T-helper 2 cell treated with Interferon-gamma antibody and Interleukin-4, amounts not matched to agents 5 μg/mL and 100 μg/mL, for 36 hours (primary cell): ENCODE measurements at regions not wholly inside any gene's neighbourhood (a gene's known extent, or its start where the extent isn't known, plus 50 kb on each side); places are given as distances from the start of the nearest gene placed in this dataset.

ENCODE experiments used
- DNase-seq: peaks from one replicate; pipeline ENCODE4 v3.0.0; 2021; ENCODE audit warnings: low spot score
- H3K27ac Mint-ChIP-seq: one replicate; pipeline ENCODE4 v1.8.0; 2021; ENCODE audit warnings: mild to moderate bottlenecking, mixed read lengths
- H3K27me3 Mint-ChIP-seq: one replicate; pipeline ENCODE4 v1.8.0; 2021; ENCODE audit warnings: low read depth, mixed read lengths
- H3K36me3 Mint-ChIP-seq: one replicate; pipeline ENCODE4 v1.8.0; 2021; ENCODE audit warnings: low read depth, mixed read lengths
- H3K4me1 Mint-ChIP-seq: one replicate; pipeline ENCODE4 v1.8.0; 2021; ENCODE audit warnings: low read depth, mixed read lengths
- H3K4me3 Mint-ChIP-seq: one replicate; pipeline ENCODE4 v1.8.0; 2022; ENCODE audit warnings: mild to moderate bottlenecking, moderate library complexity, mixed read lengths
- H3K9me3 Mint-ChIP-seq: one replicate; pipeline ENCODE4 v1.8.0; 2021; ENCODE audit warnings: mixed read lengths

DNA sequence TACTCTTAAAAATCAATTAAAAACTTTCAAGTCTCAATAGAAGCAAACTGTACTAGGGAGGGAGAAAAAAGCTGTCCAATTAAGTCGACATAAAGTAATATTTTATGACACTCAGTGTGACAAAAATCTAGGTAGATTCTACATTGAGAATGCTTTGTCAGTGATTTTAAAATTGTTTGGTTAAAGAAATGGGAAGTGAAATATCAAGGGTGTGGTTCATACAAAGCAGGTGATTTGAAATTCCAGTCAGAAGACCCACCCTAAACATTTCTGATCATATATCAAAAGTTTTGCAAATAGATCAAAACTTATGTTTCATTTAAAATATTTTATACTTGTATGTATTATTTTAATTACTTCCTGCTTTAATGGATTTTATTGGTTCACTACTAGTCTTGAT, 338.9 kb upstream of the DCC start:
- H3K27me3 Mint-ChIP-seq: no peaks in the 10 kb centered on the region
- no peaks in the 10 kb centered on the region for H3K36me3 Mint-ChIP-seq
- H3K4me3 Mint-ChIP-seq: no peak overlapping the region
- no peak for DNase-seq
- H3K9me3 Mint-ChIP-seq: no peaks in the 10 kb centered on the region
- no peak overlapping the region for H3K27ac Mint-ChIP-seq
- H3K4me1 Mint-ChIP-seq: no peaks in the 10 kb centered on the region

DNA sequence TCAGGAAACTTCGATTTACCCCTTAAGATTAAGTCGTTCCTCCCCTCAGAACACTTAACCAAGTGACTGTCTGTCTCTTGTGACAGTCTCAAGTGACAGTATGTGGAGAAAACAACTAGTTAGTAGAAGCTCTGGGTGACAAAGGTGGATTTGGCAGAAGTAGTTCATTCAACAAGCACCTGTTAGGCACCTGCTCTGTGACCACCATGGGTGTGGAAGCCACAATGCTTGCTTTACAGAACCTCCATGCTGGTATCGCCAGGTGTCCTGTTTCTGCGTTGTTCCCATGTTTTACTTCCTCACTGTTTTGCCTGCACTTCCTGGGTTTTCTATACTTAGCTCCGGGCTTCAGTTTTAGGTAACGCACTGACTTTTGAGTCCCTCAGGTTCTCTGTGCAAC, 337.4 kb upstream of the DCC start:
- no peaks in the 10 kb centered on the region for H3K36me3 Mint-ChIP-seq
- H3K27ac Mint-ChIP-seq: no peak overlapping the region
- no peaks in the 10 kb centered on the region for H3K9me3 Mint-ChIP-seq
- no peak for DNase-seq
- no peak overlapping the region for H3K4me3 Mint-ChIP-seq
- H3K27me3 Mint-ChIP-seq: no peaks in the 10 kb centered on the region
- no peaks in the 10 kb centered on the region for H3K4me1 Mint-ChIP-seq

DNA sequence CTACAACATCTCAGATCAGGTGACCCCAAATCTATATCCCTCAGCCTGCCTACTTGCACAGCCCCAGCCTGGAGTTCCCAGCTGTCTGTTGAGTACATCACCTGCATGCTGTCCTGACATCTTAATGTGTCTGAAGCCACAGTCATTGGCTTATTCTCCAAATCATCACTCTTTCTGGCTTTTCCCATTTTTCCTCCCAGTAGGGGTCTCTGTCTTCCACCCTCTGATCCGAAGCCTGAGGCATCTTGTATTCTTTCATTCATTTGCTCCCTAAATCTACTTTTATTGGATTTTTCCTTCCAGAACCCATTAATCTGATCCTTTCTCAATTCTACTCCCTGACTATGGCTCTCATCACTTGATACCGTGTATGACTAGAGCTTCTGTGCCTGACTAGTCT, 332.9 kb upstream of the DCC start:
- Mint-ChIP-seq H3K4me1 (no peaks in the 10 kb centered on the region), H3K27ac (no peak overlapping the region), H3K27me3 (no peaks in the 10 kb centered on the region), H3K9me3 (no peaks in the 10 kb centered on the region), H3K4me3 (no peak overlapping the region), H3K36me3 (no peaks in the 10 kb centered on the region)
- DNase-seq: no peak

DNA sequence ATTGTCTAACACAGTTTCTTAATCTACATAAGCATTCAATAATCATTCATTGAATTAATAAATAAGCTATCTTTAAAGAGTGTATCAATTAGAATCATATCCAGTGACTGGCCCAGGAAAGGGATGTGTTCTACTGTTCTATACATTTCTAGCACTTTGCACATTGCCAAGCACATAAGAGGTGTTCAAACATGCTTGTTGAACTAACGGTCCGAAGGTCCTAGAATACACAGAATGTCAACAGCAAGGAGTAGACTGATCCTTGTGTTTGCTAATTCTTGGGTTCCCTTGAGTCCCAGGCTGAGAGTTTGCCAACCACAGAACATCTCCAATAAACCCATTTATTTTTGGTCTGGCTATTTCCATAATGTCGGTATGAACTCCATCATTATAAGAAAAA, 331.7 kb upstream of the DCC start:
- H3K4me3 Mint-ChIP-seq: no peak overlapping the region
- no peak for DNase-seq
- no peaks in the 10 kb centered on the region for H3K4me1 Mint-ChIP-seq
- no peak overlapping the region for H3K27ac Mint-ChIP-seq
- H3K27me3 Mint-ChIP-seq: no peaks in the 10 kb centered on the region
- H3K36me3 Mint-ChIP-seq: no peaks in the 10 kb centered on the region
- H3K9me3 Mint-ChIP-seq: no peaks in the 10 kb centered on the region

DNA sequence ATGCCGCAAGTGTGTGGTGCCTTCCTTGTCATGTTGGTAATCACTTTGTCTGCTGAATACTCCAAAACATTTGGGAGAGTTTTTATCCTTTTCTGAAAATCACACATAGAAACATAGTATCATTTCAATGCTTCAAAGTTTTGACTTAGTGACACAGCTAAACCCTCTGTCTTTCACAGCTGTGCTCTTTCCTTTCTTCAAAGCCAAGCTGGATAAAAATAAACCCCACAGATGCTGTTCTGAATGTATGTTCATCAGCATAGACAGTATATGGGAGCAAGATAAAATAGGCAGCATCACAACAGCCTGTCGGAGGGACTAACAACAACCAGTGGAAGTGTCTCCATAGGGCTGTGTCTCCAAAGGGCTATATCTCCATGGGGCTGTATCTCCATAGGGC, 331.3 kb upstream of the DCC start:
- Mint-ChIP-seq H3K4me1 (no peaks in the 10 kb centered on the region), H3K36me3 (no peaks in the 10 kb centered on the region), H3K4me3 (no peak overlapping the region), H3K27ac (no peak overlapping the region), H3K9me3 (no peaks in the 10 kb centered on the region), H3K27me3 (no peaks in the 10 kb centered on the region)
- DNase-seq: no peak

DNA sequence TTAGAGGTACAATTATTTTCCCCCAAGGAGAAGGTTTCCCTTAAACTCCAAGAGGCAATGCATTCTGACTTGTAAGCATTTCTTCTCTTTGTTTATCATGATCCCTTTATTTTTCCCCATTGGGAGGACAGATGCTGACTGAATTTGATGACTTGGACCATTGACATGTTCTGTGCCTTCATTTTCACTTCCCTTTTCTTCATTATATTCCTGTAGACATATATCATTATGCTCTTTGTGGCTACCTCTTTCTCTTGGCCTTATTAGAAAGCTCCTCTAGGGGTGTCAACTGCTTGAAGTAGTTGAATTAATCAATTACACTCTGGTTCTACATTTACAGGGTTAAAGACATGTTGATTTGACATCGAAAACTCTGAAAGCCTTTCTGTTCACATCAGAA, 330.0 kb upstream of the DCC start:
- H3K4me3 Mint-ChIP-seq: no peak overlapping the region
- no peaks in the 10 kb centered on the region for H3K27me3 Mint-ChIP-seq
- H3K4me1 Mint-ChIP-seq: no peaks in the 10 kb centered on the region
- no peak for DNase-seq
- H3K36me3 Mint-ChIP-seq: no peaks in the 10 kb centered on the region
- no peaks in the 10 kb centered on the region for H3K9me3 Mint-ChIP-seq
- H3K27ac Mint-ChIP-seq: no peak overlapping the region

DNA sequence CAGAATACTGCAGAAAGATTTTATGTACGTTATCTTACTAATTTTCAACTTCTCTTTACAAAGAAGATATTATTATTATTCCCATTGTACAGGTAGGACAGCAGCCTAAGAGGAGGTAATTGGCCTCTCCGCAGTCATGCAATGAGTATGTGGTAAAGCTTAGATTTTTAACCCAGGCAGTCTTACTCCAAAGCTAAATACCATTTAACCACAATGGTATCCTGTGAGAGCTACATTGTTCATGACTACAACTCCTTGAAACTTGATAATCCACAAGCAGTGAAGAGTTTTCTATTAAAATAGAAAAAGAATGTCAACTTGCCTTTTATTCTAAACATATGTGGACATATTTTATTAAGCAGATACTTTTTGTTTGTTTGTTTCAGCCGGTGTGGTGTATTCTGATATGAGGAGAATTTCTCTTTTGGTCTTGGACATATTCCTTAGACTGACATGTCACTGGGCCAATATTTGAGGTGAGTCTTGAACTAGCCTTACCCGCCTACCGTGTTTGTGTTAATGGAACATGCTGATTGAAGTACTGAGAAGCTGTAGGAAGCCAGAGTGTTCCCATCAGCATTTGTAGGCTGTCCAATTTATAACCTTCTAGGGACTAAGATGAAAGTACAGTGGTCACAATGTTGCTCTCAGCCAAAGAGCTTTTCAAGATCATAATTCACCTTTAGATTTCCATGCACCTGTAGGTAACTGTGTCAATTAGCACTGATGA, 293.9 kb upstream of the DCC start:
- no peak for DNase-seq
- peaks cover 6% of the 10 kb centered on the region for H3K9me3 Mint-ChIP-seq
- H3K27me3 Mint-ChIP-seq: no peaks in the 10 kb centered on the region
- H3K27ac Mint-ChIP-seq: no peak overlapping the region
- no peaks in the 10 kb centered on the region for H3K4me1 Mint-ChIP-seq
- no peak overlapping the region for H3K4me3 Mint-ChIP-seq
- H3K36me3 Mint-ChIP-seq: no peaks in the 10 kb centered on the region

DNA sequence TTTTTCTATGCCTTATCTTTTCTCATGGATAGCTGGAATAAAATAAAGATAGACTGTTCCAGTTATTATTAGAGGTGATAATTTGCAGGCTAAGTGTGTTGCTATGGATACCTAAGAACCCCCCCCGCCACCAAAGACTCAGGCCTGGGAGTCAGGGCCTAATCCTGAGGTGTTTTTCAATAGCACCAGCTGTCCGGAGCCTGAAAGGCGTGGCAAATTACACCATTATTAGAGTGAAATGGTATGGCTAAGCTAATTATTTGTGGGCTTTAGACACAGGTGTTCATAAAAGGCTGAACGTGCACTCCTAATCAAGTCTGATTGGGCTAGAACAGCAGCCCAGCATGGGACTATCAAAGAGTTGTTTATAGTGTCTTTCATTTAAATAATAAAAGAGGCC, 293.2 kb upstream of the DCC start:
- no peak overlapping the region for H3K4me3 Mint-ChIP-seq
- H3K27me3 Mint-ChIP-seq: no peaks in the 10 kb centered on the region
- H3K36me3 Mint-ChIP-seq: no peaks in the 10 kb centered on the region
- no peak for DNase-seq
- no peak overlapping the region for H3K27ac Mint-ChIP-seq
- H3K9me3 Mint-ChIP-seq: peaks cover 3% of the 10 kb centered on the region
- no peaks in the 10 kb centered on the region for H3K4me1 Mint-ChIP-seq

DNA sequence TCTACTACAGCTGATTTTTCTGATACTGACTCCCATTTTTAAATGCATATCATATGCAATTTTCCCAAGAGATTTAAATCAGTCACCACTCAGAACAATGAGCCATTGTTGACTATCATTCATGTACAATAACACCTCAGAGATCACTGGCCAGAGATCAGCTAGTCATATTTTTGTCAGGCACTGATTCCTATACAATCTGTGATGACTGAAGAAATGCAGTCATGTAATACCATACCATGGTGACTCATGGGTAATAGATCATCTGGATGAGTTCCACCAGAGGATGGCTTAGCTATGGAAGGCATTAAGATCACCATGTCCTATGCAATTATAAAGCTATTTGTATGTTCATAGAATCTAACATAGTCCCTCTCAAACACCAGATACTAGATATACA, 285.7 kb upstream of the DCC start:
- Mint-ChIP-seq H3K27ac (no peak overlapping the region), H3K4me3 (no peak overlapping the region), H3K4me1 (no peaks in the 10 kb centered on the region), H3K9me3 (peaks cover 20% of the 10 kb centered on the region), H3K27me3 (no peaks in the 10 kb centered on the region), H3K36me3 (no peaks in the 10 kb centered on the region)
- DNase-seq: no peak

DNA sequence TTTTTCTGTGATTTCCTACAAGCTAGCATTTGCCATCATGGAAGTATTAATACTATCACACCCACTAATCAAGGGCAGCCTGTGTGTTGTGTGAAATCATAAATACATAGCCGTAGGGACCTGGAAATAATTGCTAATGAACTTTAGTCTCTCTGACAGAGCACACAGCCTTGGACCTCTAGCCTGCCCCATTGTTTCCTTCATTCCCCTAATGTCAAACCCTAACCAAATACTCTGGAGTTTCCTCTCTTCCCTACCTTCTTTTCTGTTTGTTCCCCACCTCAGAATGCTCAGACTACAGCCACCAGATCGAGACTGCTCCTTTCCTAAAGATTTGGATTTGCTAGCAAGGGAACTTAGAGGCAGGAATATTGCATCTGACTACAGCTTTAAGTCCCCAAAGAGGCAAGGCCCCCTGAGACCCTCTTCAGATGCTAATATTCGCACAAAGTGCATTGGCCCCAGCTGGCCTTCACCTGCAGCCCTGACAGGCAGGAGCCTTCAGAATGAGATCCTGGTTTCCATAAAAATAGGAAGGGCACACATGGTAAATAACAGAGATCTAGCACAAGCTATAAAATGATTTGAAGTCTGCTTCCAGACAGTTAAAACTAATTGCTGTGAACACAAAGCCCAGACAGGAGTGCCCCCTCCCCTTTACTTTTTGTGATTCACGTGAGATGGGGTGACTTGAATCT, 279.2 kb upstream of the DCC start:
- Mint-ChIP-seq H3K27ac (no peak overlapping the region), H3K36me3 (no peaks in the 10 kb centered on the region), H3K4me1 (no peaks in the 10 kb centered on the region), H3K4me3 (no peak overlapping the region), H3K27me3 (no peaks in the 10 kb centered on the region), H3K9me3 (peaks cover 27% of the 10 kb centered on the region)
- DNase-seq: no peak

DNA sequence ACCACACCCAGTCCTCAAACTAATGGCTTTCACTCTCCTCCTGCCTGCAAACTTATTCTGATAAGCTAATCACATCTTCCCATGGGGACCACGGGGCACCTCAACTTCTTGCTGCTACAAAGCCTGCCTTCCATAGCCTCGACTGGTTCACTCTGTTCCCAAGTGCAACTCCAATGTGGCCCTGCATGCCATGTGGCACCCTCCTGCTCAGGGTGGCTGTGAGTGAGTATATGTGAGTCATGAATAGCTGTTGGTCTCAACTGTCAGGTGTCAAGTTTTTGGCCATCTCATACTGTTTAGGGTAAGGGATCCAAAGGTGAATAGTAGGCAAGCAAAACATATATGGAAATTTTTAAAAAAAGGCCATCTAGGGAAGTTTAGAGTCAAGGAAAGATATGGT, 276.1 kb upstream of the DCC start:
- no peak for DNase-seq
- H3K36me3 Mint-ChIP-seq: no peaks in the 10 kb centered on the region
- H3K4me1 Mint-ChIP-seq: no peaks in the 10 kb centered on the region
- peaks cover 34% of the 10 kb centered on the region for H3K9me3 Mint-ChIP-seq
- no peak overlapping the region for H3K4me3 Mint-ChIP-seq
- H3K27ac Mint-ChIP-seq: no peak overlapping the region
- no peaks in the 10 kb centered on the region for H3K27me3 Mint-ChIP-seq

DNA sequence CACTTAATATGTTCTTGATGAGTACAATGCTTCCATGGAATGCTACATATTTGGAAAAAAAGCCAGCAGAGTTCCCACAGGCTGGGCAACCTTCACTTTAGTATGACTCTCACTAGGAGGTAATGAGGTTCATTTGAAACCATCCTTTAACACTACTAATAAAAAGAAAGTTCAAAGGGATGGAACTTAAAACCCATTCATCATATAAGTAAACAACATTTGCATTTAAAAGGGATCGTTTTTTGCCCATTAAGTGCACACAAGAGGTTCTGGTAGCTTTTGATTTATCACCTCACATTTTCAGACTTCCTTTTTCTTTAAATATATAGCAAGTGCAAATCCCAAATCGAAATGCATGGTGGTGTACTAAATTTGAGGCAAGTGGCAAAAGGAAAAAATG, 270.8 kb upstream of the DCC start:
- no peaks in the 10 kb centered on the region for H3K27me3 Mint-ChIP-seq
- H3K4me3 Mint-ChIP-seq: no peak overlapping the region

DNA sequence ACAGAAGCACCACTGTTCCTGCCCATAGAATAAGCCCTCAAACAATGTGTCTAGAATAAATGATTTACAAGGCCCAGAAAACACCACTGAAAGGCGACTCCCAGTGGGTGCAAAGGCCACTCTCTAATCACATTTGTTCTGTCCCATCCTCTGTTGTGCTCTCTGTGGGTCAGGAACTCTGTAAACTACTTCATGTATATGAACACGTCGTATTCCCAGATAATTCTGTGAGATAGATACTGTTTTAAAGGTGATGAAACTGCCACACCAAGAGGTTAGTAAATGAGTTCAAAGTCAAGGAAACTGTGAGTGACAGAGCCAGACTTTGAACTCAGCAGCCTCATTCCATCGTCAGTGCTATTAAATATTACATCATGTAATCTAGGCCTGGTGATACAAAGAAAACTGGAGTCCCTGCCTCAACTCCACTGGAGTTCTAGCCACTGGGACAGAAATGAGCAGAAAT, 269.7 kb upstream of the DCC start:
- H3K4me1 Mint-ChIP-seq: no peaks in the 10 kb centered on the region
- H3K4me3 Mint-ChIP-seq: no peak overlapping the region
- H3K9me3 Mint-ChIP-seq: peaks cover 31% of the 10 kb centered on the region
- H3K27ac Mint-ChIP-seq: no peak overlapping the region
- no peaks in the 10 kb centered on the region for H3K36me3 Mint-ChIP-seq
- DNase-seq: no peak
- no peaks in the 10 kb centered on the region for H3K27me3 Mint-ChIP-seq

More for the DNA sequence above, 270.8 kb upstream of the DCC start:
- H3K9me3 Mint-ChIP-seq: peaks cover 30% of the 10 kb centered on the region
- H3K4me1 Mint-ChIP-seq: no peaks in the 10 kb centered on the region
- no peaks in the 10 kb centered on the region for H3K36me3 Mint-ChIP-seq
- H3K27ac Mint-ChIP-seq: no peak overlapping the region
- no peak for DNase-seq

DNA sequence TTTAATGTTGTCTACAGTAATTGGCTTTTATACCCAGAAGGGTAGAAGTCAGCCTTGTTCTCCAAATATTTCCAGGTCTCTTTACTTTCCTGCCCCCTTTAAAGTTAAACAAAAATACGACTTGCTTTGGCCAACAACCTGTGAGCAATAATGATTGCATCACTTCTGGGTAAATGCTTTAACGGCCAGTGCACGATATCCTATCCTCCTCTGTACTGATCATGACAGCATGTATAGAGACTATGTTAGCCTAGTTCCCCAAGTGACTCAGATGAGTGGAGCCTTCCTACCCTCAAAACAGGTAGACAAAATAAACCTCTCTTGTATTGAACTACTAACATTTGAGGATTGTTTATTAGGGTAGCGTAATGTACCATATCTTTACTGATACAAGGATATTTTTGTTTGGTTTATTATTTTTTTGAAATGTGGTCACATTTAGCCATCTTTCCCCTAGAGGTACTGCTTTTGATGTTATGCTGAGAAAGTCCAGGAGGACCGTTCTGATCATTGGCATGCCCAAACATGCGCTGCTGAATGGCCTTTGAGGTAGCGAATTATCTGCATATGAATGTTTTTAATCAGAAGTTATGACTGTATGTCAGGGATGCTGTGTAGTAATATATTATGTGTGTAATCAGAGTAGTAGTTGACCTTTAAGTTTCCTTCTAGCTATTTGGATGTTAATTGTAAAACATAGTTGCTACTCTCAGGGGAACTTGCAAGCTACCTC, 262.6 kb upstream of the DCC start:
- Mint-ChIP-seq H3K4me3 (no peak overlapping the region), H3K36me3 (no peaks in the 10 kb centered on the region), H3K9me3 (peaks cover 13% of the 10 kb centered on the region), H3K27me3 (no peaks in the 10 kb centered on the region), H3K27ac (no peak overlapping the region), H3K4me1 (no peaks in the 10 kb centered on the region)
- DNase-seq: no peak
